Psoas muscle (tissue), 7 donors: ENCODE measurements at regions not wholly inside any gene's neighbourhood (a gene's known extent, or its start where the extent isn't known, plus 50 kb on each side); places are given as distances from the start of the nearest gene placed in this dataset.

Experiments
- ATAC-seq, 4 donors: fragments of 200-7000 bp; cut with Tn5 transposase; one replicate each; pipeline ENCODE4 v1.9.1; 2020; ENCODE audit warnings: moderate library complexity in 3 of 4, mild to moderate bottlenecking in 2 of 4
- DNase-seq, 2 donors: peaks; one replicate each; pipeline ENCODE4 v3.0.0-alpha.2; 2020
- H3K27ac ChIP-seq: fragments of 200-600 bp; one replicate; pipeline ENCODE4 v1.8.0; 2022
- H3K27me3 ChIP-seq, 3 donors: fragments of 200-600 bp in 1 of 3; one replicate each; pipeline versions ENCODE4 v1.6.1 to v1.8.0; 2013 to 2022; ENCODE audit warnings: low read length in 2 of 3, mild to moderate bottlenecking in 2 of 3, moderate library complexity in 1 of 3; ENCODE audit not compliant: insufficient read depth in 3 of 3
- H3K36me3 ChIP-seq, 2 donors: fragments of 200-600 bp in 1 of 2; one replicate each; pipeline versions ENCODE4 v1.6.1 to v1.8.0; 2013 to 2022; ENCODE audit warnings: low read depth in 1 of 2, mild to moderate bottlenecking in 1 of 2, moderate library complexity in 1 of 2; ENCODE audit not compliant: insufficient read depth in 1 of 2
- H3K4me1 ChIP-seq: fragments of 200-600 bp; one replicate; pipeline ENCODE4 v1.8.0; 2022
- H3K4me3 ChIP-seq: fragments of 200-600 bp; one replicate; pipeline ENCODE4 v1.8.0; 2022; ENCODE audit warnings: mild to moderate bottlenecking
- H3K9me3 ChIP-seq: fragments of 200-600 bp; one replicate; pipeline ENCODE4 v1.8.0; 2022
- WGBS, 3 donors: extraction: QIAGEN DNeasy Blood & Tissue Kit; methylation state at CpG; one replicate each; pipeline versions ENCODE4 v1.1.6 to v1.1.7; 2013; 5-methylcytosine and 5-hydroxymethylcytosine counted together
- intact Hi-C, 2 donors: fragments of 100-400 bp; cut with DNase I; formaldehyde crosslinking; loops; one replicate each; pipeline versions ENCODE4 v1.11.0 to v1.14.2; 2022
- TF ChIP-seq, protein P1 (sequence below): fragments of 200-600 bp; IDR thresholded peaks from one replicate; pipeline ENCODE4 v1.8.0; 2022; ENCODE audit warnings: antibody characterized with exemption
- donor health status: healthy with polysubstance abuse.
- donor health status: DM: no; HTN: no; CAD: no; lungs with moderate emphysema.
- donor health status: Bipolar disorder and iron deficiency.
- donor health status: healthy.
- donor health status: DM: yes; HTN: yes; CAD: no.
- donor health status: DM: no; HTN: no; CAD: no.
- donor health status: DM: yes; HTN: yes; CAD: no.

DNA sequence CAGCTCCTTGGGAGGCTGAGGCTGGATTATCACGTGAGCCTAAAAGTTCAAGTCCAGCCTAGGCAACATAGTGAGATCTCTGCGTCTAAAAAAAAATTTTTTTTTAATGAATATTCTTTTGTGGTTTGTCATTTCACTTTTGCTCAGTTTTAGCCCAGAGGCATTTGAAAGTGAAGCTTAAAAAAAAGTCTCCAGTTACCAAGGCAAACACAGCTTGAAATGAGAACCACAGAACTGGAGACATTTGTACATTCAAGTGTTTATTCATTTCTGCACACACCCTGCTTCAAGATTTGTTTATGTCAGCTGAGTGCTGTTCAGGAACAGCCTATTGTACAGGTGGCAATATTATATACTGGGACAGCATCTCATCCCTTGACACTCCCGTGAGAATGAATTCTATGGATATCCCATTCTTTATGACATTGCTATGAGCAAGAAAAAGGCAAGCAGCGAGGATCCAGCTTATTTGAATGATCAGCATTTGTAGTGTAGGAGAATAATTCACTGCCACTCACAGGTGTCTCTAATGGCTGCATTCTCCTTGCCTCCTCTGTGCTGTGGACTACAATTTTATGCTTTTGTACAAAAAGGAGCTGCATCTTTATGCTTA, 444.8 kb upstream of the GRM7 start:
- no peaks in the 10 kb centered on the region for H3K36me3 ChIP-seq
- H3K27ac ChIP-seq = no peak overlapping the region
- no peak for DNase-seq
- no peaks in the 10 kb centered on the region for H3K4me1 ChIP-seq
- TF ChIP-seq, protein P1, sequence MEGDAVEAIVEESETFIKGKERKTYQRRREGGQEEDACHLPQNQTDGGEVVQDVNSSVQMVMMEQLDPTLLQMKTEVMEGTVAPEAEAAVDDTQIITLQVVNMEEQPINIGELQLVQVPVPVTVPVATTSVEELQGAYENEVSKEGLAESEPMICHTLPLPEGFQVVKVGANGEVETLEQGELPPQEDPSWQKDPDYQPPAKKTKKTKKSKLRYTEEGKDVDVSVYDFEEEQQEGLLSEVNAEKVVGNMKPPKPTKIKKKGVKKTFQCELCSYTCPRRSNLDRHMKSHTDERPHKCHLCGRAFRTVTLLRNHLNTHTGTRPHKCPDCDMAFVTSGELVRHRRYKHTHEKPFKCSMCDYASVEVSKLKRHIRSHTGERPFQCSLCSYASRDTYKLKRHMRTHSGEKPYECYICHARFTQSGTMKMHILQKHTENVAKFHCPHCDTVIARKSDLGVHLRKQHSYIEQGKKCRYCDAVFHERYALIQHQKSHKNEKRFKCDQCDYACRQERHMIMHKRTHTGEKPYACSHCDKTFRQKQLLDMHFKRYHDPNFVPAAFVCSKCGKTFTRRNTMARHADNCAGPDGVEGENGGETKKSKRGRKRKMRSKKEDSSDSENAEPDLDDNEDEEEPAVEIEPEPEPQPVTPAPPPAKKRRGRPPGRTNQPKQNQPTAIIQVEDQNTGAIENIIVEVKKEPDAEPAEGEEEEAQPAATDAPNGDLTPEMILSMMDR = no peak
- intact Hi-C loops = no loop called here
- H3K27me3 ChIP-seq = no peaks in the 10 kb centered on the region
- WGBS, 3 donors = 71 to 77% (median 76%) methylated on average over 4 of the region's 4 CpGs
- ATAC-seq = no peak
- H3K4me3 ChIP-seq = no peak overlapping the region
- H3K9me3 ChIP-seq = peaks cover 3% of the 10 kb centered on the region

DNA sequence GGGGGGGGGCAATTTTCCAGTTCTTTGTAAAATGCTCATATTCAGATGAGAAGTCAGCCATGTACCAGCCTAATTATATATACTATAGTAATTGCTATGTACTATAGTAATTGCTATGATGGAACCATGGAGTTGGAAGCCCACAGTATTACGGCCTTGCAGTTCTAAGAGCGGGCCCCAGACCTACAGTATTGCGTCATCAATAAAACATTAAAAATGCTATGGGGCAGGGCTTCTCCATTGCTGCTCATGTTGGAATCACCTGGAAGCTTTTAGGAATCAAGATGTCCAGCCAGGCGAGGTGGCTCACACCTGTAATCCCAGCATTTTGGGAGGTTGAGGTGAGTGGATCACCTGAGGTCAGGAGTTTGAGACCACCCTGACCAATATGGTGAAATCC, 443.7 kb upstream of the GRM7 start:
- H3K27me3 ChIP-seq = no peaks in the 10 kb centered on the region
- no peaks in the 10 kb centered on the region for H3K36me3 ChIP-seq
- 65 to 83% (median 69%) methylated on average over 4 of the region's 4 CpGs for WGBS, 3 donors
- H3K9me3 ChIP-seq = peaks cover 3% of the 10 kb centered on the region
- intact Hi-C loops = no loop called here
- H3K27ac ChIP-seq = no peak overlapping the region
- TF ChIP-seq, protein P1 = no peak
- no peaks in the 10 kb centered on the region for H3K4me1 ChIP-seq
- ATAC-seq (no peak), DNase-seq (no peak)
- no peak overlapping the region for H3K4me3 ChIP-seq

DNA sequence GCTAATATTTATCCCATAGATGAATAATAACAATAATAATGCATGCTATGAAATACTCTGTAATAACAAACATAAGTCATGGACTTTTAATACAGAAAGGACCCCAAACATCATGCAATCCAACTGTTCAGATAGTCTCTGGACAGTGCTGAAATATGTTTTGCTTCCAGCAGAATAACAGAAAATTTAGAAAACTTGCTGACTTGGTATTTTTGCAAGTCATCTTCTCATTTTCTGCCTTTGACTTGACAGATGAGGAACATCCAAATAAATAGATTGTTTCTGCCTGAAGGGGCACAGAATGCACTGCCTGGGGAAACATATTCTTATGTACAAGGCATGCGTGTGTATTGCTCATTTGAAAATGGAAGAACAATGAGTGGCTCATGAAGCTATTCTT, 442.4 kb upstream of the GRM7 start:
- no peak overlapping the region for H3K27ac ChIP-seq
- H3K36me3 ChIP-seq = no peaks in the 10 kb centered on the region
- TF ChIP-seq, protein P1 = no peak
- intact Hi-C loops = no loop called here
- H3K9me3 ChIP-seq = peaks cover 3% of the 10 kb centered on the region
- ATAC-seq = no peak
- no peaks in the 10 kb centered on the region for H3K4me1 ChIP-seq
- H3K4me3 ChIP-seq = no peak overlapping the region
- no peak for DNase-seq
- 93 to 97% (median 95%) methylated on average over 1 of the region's 1 CpG for WGBS, 3 donors
- H3K27me3 ChIP-seq = no peaks in the 10 kb centered on the region

DNA sequence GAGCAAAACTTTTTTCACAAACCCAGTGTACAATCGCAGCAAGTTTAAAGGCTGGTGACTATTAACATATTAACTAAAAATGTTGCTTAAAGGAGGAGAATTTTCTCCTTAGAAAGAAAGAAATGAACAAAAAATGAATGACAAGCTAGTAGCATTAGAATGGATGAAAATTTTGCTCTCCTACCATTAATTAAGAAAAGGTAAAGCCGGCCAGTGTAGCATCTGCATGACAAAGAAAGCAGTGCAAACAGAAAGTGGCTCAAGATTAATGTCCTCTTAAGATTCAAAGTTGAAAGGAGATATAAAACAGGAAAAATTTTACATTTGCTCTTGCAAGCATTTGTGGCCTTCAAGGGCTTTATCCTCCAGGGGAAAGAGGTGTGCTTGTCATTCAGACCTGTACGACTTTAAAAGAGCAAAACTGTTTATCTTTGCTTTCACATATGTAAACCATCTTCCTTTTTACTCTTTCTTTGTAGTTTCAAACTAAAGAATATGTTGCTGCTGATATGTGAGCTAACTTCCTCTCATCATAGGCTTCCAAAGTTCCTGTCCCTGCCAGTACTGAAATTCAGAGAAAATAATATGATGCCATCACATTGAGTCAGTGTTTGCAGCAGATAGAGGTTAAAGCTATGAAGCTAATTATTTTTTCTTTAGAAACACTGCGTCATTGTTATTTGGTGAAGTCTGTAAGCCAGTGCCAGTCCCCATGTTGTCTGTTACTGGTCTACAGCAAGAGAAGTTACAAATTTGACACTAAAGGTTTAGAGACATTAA, 439.1 kb upstream of the GRM7 start:
- Histone ChIP-seq H3K4me3 (no peak overlapping the region), H3K4me1 (no peaks in the 10 kb centered on the region), H3K27ac (no peak overlapping the region), H3K27me3 (peaks cover 0 to 2% (median 0%) of the 10 kb centered on the region in 3 donors), H3K36me3 (no peaks in the 10 kb centered on the region), H3K9me3 (no peaks in the 10 kb centered on the region)
- ATAC-seq (no peak), DNase-seq (no peak)
- intact Hi-C loops = no loop called here
- TF ChIP-seq, protein P1 = no peak
- WGBS, 3 donors = 68 to 69% (median 69%) methylated on average over 4 of the region's 4 CpGs
